ENCODE measurements at regions not wholly inside any gene's neighbourhood (a gene's known extent, or its start where the extent isn't known, plus 50 kb on each side); places are given as distances from the start of the nearest gene placed in this dataset.

GRCh38 chr2:236510034-236510433 lies 59.6 kb upstream of the ACKR3 start (continued):
- no peak for TF ChIP-seq ZNF432 (CRISPR knock-in tag; IDR thresholded peaks at IDR 0.05; ENCODE audit: borderline replicate concordance)
- TF ChIP-seq SNAI1 (CRISPR knock-in tag; IDR thresholded peaks at IDR 0.05; ENCODE audit: borderline replicate concordance) = no peak

- no peak for TF ChIP-seq KLF6 (CRISPR knock-in tag; IDR thresholded peaks at IDR 0.05)
- TF ChIP-seq ZKSCAN1 (IDR thresholded peaks at IDR 0.05; ENCODE audit: low read length) = no peak
- TF ChIP-seq TEF (CRISPR knock-in tag; IDR thresholded peaks at IDR 0.05) = no peak
- TF ChIP-seq, protein P1, sequence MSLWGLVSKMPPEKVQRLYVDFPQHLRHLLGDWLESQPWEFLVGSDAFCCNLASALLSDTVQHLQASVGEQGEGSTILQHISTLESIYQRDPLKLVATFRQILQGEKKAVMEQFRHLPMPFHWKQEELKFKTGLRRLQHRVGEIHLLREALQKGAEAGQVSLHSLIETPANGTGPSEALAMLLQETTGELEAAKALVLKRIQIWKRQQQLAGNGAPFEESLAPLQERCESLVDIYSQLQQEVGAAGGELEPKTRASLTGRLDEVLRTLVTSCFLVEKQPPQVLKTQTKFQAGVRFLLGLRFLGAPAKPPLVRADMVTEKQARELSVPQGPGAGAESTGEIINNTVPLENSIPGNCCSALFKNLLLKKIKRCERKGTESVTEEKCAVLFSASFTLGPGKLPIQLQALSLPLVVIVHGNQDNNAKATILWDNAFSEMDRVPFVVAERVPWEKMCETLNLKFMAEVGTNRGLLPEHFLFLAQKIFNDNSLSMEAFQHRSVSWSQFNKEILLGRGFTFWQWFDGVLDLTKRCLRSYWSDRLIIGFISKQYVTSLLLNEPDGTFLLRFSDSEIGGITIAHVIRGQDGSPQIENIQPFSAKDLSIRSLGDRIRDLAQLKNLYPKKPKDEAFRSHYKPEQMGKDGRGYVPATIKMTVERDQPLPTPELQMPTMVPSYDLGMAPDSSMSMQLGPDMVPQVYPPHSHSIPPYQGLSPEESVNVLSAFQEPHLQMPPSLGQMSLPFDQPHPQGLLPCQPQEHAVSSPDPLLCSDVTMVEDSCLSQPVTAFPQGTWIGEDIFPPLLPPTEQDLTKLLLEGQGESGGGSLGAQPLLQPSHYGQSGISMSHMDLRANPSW (CRISPR knock-in tag; IDR thresholded peaks at IDR 0.05; ENCODE audit: borderline replicate concordance) = no peak
- TF ChIP-seq ZEB1 (IDR thresholded peaks at IDR 0.05; ENCODE audit: insufficient replicate concordance, low read depth) = no peak
- TF ChIP-seq, protein P2, sequence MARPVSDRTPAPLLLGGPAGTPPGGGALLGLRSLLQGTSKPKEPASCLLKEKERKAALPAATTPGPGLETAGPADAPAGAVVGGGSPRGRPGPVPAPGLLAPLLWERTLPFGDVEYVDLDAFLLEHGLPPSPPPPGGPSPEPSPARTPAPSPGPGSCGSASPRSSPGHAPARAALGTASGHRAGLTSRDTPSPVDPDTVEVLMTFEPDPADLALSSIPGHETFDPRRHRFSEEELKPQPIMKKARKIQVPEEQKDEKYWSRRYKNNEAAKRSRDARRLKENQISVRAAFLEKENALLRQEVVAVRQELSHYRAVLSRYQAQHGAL (CRISPR knock-in tag; IDR thresholded peaks at IDR 0.05; ENCODE audit: not compliant biosample characterization) = no peak
- no peak for TF ChIP-seq NFATC3 (CRISPR knock-in tag; IDR thresholded peaks at IDR 0.05)
- no peak for TF ChIP-seq ZBTB1 (CRISPR knock-in tag; IDR thresholded peaks at IDR 0.05; ENCODE audit: borderline replicate concordance)
- no peak for TF ChIP-seq ZNF547 (CRISPR knock-in tag; IDR thresholded peaks at IDR 0.05)
- no peak for TF ChIP-seq SMYD3 (CRISPR knock-in tag; IDR thresholded peaks at IDR 0.05)
- no peak for TF ChIP-seq SMARCE1 (IDR thresholded peaks at IDR 0.05; ENCODE audit: borderline replicate concordance)
- TF ChIP-seq RXRA (CRISPR knock-in tag; IDR thresholded peaks at IDR 0.05) = no peak
- TF ChIP-seq HES4 (CRISPR knock-in tag; IDR thresholded peaks at IDR 0.05; ENCODE audit: borderline replicate concordance) = no peak
- no peak for TF ChIP-seq NFRKB (IDR thresholded peaks at IDR 0.05)
- no peak for TF ChIP-seq BRCA1 (CRISPR knock-in tag; IDR thresholded peaks at IDR 0.05)
- FAIRE-seq = no peak
- H3K9me3 ChIP-seq (ENCODE audit: low read length) = no peaks in the 10 kb centered on the region
- H3K36me3 ChIP-seq (replicated peaks in 1 of 2; ENCODE audit: control insufficient read depth in 1 of 2, insufficient read depth in 2 of 2, low read length in 2 of 2) = no peaks in the 10 kb centered on the region
- no TSS peak for BruUV-seq (replicated peaks)
- no peak overlapping the region for H3K4me3 ChIP-seq (replicated peaks in 1 of 3; ENCODE audit: insufficient read depth in 1 of 3, low read depth in 2 of 3, low read length in 3 of 3)
- no peak overlapping the region for H3K27ac ChIP-seq (ENCODE audit: extremely low read length, insufficient read depth, low read length)
- no peak overlapping the region for H3K4me2 ChIP-seq (ENCODE audit: low read depth, low read length)
- no peak overlapping the region for H3K9ac ChIP-seq (ENCODE audit: insufficient read depth, low read depth, low read length)
- no peak overlapping the region for H2AFZ ChIP-seq (ENCODE audit: low read length)
- ChIA-PET CTCF (ENCODE audit: low intra/inter-chr PET ratio, low total read pairs) (interaction anchor here (2.4 kb wide), 1 partner anchor 549 kb away, joined by 23 read pairs; no protein-coding TSS in a partner anchor), POLR2A (no interaction called here)
- H4K20me1 ChIP-seq (ENCODE audit: insufficient read depth, low read length) = no peaks in the 10 kb centered on the region
- DNase-seq (ENCODE audit: low spot score) = no peak
- H3K4me1 ChIP-seq (ENCODE audit: insufficient read depth, low read length) = no peaks in the 10 kb centered on the region
- H3K79me2 ChIP-seq (ENCODE audit: insufficient read depth, low read length) = no peaks in the 10 kb centered on the region
- in situ Hi-C loops (cut with HindIII; ENCODE audit: extremely low pct_ligation_motif_present, low pct_unique_long_range_greater_than_20kb) = loop anchor here (5.0 to 10.0 kb wide), 2 partner anchors 514 to 561 kb away; no protein-coding TSS in a partner anchor
- ATAC-seq = no peak
- 3% methylated on average over 5 of the region's 5 CpGs for WGBS (ENCODE audit: low lambda C conversion rate)
- intact Hi-C loops (cut with micrococcal nuclease; ENCODE audit: unreplicated experiment) = loop anchor here (5.0 kb wide), 1 partner anchor 56 kb away; the partner anchor contains the start of gene ACKR3
- peaks cover 0 to 6% of the 10 kb centered on the region in 2 experiments; a peak in 1 of 5 replicates for H3K27me3 ChIP-seq (ENCODE audit: control insufficient read depth in 1 of 2, insufficient read depth in 2 of 2, low read length in 2 of 2)
Observed at GRCh38 chr2:236511266-236511665, 58.4 kb upstream of the ACKR3 start.
